ENCODE measurements at regions not wholly inside any gene's neighbourhood (a gene's known extent, or its start where the extent isn't known, plus 50 kb on each side); places are given as distances from the start of the nearest gene placed in this dataset.

DNA sequence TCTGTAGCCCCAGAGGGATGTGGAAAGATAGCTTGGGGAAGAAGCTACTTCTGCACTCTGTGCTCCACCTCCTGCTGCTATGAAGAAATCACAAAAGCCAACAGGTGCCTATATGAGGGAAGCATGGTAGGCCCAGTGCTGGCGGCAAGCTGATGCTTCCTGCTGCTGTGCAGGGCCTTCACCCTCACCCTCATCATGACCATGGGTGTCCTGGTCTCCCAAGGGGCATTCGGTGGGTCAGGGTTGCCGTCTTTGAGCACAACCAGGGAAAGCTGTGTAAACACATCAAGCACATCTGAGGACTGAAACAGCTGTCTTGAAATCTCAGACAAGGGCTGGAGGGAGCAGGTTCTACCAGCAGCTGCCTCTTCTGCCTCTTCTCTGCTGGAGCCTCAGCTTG, 184.0 kb downstream of the FNDC1 start:
- TF ChIP-seq POLR2A (IDR thresholded peaks at IDR 0.05) = no peak
- TF ChIP-seq, protein P1, sequence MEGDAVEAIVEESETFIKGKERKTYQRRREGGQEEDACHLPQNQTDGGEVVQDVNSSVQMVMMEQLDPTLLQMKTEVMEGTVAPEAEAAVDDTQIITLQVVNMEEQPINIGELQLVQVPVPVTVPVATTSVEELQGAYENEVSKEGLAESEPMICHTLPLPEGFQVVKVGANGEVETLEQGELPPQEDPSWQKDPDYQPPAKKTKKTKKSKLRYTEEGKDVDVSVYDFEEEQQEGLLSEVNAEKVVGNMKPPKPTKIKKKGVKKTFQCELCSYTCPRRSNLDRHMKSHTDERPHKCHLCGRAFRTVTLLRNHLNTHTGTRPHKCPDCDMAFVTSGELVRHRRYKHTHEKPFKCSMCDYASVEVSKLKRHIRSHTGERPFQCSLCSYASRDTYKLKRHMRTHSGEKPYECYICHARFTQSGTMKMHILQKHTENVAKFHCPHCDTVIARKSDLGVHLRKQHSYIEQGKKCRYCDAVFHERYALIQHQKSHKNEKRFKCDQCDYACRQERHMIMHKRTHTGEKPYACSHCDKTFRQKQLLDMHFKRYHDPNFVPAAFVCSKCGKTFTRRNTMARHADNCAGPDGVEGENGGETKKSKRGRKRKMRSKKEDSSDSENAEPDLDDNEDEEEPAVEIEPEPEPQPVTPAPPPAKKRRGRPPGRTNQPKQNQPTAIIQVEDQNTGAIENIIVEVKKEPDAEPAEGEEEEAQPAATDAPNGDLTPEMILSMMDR (IDR thresholded peaks at IDR 0.05 in 8 of 11, conservative IDR thresholded peaks at IDR 0.05 in 3 of 11) = no peak

Measured in spleen (tissue), 7 donors.